ENCODE measurements at regions not wholly inside any gene's neighbourhood (a gene's known extent, or its start where the extent isn't known, plus 50 kb on each side); places are given as distances from the start of the nearest gene placed in this dataset.

DNA sequence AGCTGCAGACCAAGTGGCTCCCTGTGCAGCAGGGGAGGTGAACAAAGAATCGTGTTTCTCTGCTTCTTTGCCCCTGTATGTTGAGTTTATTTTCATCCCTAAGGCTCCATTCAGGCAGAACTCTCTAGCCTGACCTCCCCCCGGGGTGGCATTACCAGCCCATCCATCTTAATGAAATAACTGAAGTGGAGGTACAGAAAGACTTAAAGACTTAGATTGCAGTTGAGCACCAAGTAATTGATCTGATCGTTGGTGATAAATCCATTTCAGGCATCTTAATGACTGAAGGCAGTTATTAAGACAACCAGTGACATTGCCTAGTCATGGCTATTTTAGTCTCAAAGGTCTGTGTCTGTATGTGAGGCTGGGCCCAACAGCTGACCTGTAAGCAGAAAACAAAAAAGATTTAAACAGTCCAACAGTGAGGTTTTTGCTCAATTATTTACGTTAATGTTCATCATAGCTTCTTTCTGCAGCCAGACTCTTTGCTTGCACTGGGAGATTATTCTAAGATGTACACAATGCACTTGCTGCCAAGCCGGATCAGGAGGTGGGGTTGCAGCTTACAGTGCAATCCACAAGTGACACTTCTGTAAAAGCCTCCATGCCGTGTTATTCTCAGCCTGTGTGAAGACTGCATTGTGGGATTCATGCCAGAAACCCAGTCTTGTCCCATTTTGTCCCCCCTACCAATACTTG, 363.0 kb upstream of the DUSP10 start:
- no peak overlapping the region for H3K27ac ChIP-seq (ENCODE audit: low read depth, low read length)
- WGBS, 3 donors: 43 to 67% (median 59%) methylated on average over 6 of the region's 6 CpGs

DNA sequence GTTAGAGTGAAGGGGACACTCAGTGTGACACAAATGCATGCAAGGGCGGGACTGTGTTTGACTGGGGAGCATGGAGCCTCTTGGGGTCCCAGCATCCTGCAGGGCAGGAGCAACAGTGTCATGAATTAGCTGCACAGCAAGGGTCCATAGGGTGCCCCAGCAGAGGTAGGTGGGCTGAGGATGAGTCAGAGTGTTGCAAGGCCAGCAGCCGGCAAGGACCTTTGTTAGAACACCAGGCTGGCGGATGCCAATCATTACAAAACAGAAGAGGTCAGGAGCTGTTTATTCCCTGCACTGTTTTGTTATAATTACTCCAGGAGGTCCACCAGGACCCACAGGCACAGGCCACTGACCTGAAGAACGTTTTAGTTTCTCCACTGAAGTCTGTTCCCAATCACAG, 362.2 kb upstream of the DUSP10 start:
- H3K27ac ChIP-seq (ENCODE audit: low read depth, low read length): no peak overlapping the region
- WGBS, 3 donors: 74 to 78% (median 77%) methylated on average over 4 of the region's 4 CpGs

DNA sequence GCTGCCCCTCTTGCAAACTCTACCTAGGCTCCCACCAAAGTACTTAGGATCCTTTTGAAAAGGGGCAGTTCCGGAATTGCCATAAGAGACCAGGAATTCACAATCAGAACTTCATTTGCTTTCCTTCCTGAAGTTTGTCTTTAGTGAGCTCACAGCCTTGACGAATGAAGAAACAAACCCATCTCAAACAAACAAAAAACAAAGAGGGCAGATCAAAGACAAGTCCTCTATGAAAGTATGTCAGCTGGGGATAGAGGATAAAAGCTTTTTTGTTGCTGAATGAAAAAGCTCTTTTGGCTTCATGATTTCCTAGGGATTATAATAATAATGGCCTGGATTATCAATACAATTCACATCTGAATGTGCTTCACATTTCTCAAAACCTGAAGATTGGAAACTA, 357.9 kb upstream of the DUSP10 start:
- WGBS, 3 donors: 61 to 75% (median 62%) methylated on average over 2 of the region's 2 CpGs
- no peak overlapping the region for H3K27ac ChIP-seq (ENCODE audit: low read depth, low read length)

DNA sequence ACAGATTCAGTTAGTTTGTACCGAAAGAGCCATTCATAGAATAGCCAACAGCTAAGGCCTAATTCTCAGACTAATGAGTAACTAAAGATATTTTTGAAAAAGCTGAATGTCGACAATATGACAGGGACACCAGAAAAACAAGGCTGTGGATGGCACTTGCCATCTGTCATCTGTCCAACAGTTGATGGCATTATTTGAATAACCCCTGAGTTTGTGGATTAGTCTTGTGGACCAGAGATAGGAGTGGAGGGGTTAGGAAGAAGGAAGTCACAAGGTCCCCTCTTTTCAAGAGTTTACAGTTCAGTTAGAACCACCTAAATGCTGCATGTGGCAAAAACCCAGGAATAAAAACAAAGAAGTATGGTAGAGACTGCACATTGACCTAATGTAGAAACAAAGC, 356.5 kb upstream of the DUSP10 start:
- 20 to 64% (median 58%) methylated on average over 2 of the region's 2 CpGs for WGBS, 3 donors
- H3K27ac ChIP-seq (ENCODE audit: low read depth, low read length): no peak overlapping the region

DNA sequence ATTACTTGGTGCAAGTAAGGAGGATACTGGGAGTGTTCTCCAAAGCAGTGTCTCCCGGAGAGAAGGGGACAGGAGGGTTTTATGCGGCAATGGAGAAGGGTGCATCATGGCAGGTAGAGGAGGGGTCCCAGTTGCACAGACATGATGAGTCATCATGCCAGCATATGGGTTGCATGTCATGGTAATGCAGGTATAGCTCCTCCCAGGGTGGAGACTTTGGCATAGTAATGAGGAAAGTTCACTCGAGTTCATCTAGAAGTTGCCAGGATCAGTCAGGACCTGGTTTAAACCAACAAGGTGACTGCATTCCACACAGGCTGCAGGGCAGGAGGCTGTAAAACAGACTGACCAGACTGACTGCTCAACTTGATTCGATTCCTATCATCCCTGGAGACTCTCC, 355.7 kb upstream of the DUSP10 start:
- 60 to 90% (median 81%) methylated on average over 4 of the region's 4 CpGs for WGBS, 3 donors
- no peak overlapping the region for H3K27ac ChIP-seq (ENCODE audit: low read depth, low read length)

DNA sequence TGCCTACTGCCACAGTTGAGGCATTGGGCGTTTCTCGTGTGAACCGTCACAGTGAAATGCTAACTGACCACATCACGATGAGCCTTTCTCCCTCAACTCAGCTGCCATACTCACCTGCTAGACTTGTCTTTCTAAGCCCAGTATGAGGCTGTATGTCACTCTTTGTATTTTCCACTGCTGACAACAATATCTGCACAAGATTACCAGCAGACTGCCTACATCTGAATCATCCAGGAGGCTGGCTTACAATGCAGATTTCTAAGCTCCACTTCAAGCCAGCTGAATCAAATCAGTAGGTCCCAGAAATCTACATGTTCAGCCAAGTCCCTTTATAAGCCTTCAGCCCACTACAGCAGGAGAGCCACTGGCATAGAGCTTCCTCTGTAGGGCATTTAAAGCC, 355.0 kb upstream of the DUSP10 start:
- WGBS, 3 donors: 65 to 82% (median 81%) methylated on average over 4 of the region's 4 CpGs

DNA sequence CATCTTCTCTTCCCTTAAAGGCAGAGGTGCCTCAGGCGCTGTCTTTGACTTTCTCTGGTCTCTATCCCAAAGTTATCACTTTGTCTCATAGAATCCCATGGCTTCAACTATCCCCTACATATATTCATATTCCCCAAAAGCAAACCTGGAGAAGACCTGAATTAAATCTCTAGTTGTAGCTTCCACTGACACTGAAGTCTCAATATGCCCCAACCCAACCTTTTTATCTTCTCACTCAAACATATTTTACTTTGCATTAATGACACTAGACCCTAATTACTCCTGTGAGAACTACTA, 354.5 kb upstream of the DUSP10 start:
- 95 to 100% (median 100%) methylated on average over 1 of the region's 1 CpG for WGBS, 3 donors
- no peak overlapping the region for H3K27ac ChIP-seq (ENCODE audit: low read depth, low read length)

More for the DNA sequence above, 355.0 kb upstream of the DUSP10 start:
- no peak overlapping the region for H3K27ac ChIP-seq (ENCODE audit: low read depth, low read length)

DNA sequence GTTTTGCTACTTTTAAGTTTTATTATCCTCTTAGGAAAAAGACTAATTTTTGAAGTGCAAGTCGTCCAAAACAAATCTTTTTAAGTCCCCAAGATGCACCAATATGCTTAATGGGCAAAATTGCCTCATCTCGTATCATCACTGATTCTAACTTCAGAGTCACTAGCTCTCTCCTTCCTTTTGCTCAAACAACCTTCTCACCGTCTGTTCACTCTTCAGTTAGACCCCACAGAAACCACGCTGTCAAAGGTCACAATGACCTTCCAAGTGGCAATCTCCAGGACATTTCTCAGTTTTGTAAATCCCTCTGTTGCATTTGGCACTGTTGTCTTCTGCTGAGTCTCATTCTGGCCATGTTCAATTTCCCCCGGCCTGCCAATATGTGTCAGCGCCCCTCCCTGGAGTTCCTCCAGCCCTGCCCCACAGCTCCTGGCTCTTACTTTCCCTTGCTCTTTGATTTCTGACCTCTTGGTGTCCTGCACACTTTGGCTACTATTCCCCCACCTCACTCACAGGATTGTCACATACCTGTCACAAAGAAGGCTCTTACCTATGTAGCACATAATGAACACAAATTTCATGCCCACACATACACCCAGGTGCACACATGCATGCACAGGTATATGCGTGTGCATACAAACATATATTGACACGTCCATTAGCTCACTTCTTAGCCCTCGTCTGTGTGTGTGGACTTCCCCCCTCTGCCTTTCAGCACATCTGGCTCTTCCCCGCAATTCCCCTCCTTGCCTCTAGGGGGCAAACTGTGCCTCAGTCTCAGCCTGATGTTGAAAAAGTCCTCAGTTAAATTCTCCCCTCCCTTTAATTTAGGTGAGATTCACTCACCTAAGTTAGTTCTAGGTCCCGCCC, 354.0 kb upstream of the DUSP10 start:
- 50 to 60% (median 50%) methylated on average over 11 of the region's 11 CpGs for WGBS, 3 donors
- H3K27ac ChIP-seq (ENCODE audit: low read depth, low read length): no peak overlapping the region

DNA sequence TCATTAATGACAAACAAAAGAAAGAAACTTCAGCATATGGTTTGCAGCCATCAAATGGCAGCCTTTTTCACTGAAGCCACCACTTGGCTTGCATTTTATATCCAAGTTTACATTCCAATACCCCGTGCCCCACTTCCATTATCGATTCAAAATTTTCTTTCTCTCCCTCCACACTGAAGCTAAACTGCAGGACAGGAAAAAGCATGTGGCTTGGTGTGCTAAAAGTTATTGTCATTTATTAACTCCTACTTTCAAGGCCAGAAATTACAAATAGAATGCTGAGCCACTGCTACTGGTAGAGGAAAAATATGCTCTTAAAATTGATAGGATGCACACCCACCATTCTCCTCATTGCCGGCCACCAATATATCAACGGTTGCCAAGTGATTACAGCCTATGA, 351.6 kb upstream of the DUSP10 start:
- 25 to 84% (median 76%) methylated on average over 4 of the region's 4 CpGs for WGBS, 3 donors
- no peak overlapping the region for H3K27ac ChIP-seq (ENCODE audit: low read depth, low read length)

DNA sequence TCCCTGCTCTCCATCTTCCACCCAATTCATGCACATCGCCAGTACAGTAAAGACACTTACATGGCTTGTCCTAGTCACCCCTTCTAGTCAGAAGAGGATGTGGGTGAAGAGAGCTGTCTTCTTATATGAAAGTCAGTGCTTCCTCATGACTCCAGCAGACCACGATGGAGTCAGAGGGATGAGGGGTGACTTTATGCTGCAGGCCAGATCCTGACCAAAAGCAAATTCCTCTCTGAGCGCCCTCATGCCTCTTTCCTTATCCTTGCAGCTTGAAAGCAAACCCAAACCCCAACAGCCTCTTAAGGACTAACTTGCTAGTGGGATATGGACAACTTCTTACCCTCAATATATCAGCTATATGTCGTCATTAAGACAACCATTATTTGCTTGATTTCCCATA, 348.2 kb upstream of the DUSP10 start:
- 79 to 82% (median 80%) methylated on average over 4 of the region's 4 CpGs for WGBS, 3 donors

DNA sequence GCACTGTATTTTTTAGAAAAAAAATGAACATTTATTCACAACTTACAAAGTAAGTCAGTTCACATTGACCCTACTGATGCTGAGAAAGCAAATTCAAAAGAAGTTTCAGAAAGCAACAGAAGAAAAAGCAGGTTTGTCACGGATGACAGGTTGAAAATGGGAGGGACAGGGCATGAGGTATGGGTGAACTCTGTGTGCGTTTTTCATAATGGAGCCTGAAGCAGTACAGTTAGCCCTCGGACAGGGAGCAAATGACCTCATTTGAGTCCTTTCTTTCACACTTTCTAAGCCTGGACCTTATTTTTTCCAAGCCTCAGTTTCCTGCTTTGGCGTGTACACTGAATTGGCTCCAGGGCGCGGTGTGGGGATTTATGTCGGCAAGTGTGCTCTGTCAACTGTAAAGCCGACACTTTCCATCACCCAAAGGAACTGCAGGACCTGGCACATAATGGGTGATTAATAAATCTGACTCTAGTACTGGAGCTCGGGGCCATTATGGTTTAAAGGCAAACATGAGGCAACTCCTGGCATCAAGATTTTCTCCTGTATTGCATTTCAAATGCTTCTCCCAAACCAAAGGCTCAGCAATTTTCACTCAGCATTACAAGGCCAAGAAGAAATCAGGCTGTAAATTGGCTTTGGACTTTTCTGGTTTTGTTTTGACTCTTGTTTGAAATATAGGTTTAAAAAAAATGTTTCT, 345.5 kb upstream of the DUSP10 start:
- H3K27ac ChIP-seq (ENCODE audit: low read depth, low read length): no peak overlapping the region
- WGBS, 3 donors: 65 to 86% (median 68%) methylated on average over 9 of the region's 9 CpGs

More for the DNA sequence above, 348.2 kb upstream of the DUSP10 start:
- H3K27ac ChIP-seq (ENCODE audit: low read depth, low read length): no peak overlapping the region

DNA sequence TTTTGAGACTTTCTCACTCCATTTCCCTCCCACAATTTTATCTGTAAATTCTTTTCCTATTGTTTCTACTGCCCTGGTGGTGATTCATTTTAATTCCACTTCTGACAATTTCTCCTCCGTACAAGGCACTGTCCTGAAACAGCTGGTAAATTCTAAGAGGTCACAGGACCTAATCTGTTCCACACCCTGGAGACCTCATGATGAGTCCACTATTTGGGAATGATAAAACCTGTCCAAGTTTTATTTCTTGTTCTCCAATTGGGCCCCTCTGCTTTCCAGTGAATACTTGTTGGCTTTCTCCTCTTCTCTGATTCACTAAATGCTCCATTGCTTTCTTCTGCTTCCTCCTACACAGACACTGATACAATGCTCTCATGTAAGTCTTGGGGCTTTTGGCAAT, 343.1 kb upstream of the DUSP10 start:
- 51 to 62% (median 56%) methylated on average over 1 of the region's 1 CpG for WGBS, 3 donors
- H3K27ac ChIP-seq (ENCODE audit: low read depth, low read length): no peak overlapping the region

DNA sequence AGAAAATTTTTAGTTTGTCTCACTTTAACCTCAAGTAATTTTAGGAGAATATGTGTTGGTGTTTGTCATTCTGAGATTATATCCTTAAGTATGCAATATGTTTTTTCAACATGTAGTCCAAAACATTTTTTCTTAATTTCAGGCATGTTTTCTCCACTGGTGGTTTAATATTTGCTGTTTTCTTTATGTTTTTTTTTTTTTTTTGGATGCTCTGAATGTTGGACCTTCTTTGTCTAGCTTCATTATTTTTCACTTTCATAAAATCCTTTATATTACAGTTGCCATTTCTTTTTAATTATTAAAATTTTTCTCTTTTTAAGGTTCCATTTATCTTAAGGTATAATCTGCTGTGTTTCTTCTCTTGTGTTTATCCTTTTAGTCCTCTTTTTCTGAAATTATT, 342.2 kb upstream of the DUSP10 start:
- no peak overlapping the region for H3K27ac ChIP-seq (ENCODE audit: low read depth, low read length)

DNA sequence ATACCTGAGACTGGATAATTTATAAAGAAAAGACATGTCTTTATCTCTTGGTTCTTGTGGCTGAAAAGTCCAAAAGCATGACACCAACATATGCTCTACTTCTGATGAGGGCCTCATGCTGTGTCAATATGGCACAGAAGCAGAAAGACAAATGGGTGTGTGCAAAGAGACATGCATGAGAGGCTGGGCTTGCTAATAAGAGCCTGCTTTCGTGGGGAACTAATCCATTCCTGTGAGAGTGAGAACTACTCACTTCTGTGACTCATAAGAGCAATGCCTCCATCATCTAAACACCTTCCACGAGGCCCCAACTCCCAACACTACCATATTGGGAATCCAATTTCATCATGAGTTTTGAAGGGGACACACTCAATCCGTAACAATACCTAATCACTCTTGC, 340.0 kb upstream of the DUSP10 start:
- 83% methylated on average over 3 of the region's 3 CpGs for WGBS, 3 donors
- H3K27ac ChIP-seq (ENCODE audit: low read depth, low read length): no peak overlapping the region

DNA sequence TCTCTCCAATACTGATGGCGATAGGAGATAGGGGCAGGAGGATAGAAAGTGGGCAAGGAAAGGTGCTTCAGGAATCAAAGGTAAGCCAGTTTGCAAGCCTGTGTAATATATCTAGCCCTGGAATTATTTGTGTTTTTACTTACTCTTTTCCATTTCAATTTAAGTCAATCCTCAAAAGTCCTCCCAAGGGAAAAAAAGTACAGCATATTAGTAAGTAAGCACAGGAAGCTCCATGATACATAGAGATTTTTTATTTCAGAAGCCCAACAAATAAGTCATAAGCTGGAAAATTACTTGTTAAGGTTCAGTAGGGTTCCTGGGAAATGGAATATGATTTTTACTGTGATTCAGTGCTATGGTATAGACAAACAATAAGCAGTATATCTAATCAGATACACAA, 337.7 kb upstream of the DUSP10 start:
- H3K27ac ChIP-seq (ENCODE audit: low read depth, low read length): no peak overlapping the region
- WGBS, 3 donors: 61 to 84% (median 75%) methylated on average over 1 of the region's 1 CpG

DNA sequence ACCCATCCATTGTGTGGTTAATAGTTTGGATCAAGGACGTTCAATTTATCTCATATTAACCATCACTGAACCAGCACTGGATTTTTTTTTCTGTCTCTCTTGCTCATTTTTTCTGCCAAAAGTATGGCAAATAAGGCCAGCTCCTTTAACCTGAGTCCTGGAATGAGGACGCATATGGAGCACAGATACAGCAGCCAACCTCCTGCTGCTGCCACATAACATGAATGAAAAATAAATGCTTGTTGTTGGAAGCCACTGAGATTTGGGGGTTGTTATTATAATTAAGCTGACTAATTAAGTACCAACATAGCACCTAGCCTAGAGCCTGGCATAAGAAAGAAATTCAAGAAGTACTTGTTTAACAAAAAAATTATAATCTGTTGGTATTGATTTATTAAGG, 335.3 kb upstream of the DUSP10 start:
- 68 to 81% (median 81%) methylated on average over 2 of the region's 2 CpGs for WGBS, 3 donors

DNA sequence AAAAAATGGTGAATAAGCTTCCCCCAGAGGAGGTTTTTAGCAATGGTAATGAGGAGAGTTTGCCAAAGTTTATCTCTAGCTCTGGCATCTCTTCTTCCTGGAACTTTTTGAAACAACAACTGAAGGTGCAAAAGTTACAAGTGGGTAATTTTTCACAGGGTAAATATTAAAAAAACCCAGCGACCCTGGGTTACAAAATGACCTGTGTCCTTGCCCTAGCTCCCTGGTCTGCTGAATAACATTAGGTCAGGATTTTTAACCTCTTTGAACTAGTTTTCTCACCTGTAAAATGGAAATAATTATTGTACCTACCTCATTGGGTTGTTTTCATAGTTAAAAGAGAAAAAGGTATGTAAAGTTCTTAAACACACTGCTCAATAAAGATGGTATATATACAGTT, 332.4 kb upstream of the DUSP10 start:
- H3K27ac ChIP-seq (ENCODE audit: low read depth, low read length): no peak overlapping the region
- 46 to 72% (median 68%) methylated on average over 1 of the region's 1 CpG for WGBS, 3 donors

More for the DNA sequence above, 335.3 kb upstream of the DUSP10 start:
- no peak overlapping the region for H3K27ac ChIP-seq (ENCODE audit: low read depth, low read length)

DNA sequence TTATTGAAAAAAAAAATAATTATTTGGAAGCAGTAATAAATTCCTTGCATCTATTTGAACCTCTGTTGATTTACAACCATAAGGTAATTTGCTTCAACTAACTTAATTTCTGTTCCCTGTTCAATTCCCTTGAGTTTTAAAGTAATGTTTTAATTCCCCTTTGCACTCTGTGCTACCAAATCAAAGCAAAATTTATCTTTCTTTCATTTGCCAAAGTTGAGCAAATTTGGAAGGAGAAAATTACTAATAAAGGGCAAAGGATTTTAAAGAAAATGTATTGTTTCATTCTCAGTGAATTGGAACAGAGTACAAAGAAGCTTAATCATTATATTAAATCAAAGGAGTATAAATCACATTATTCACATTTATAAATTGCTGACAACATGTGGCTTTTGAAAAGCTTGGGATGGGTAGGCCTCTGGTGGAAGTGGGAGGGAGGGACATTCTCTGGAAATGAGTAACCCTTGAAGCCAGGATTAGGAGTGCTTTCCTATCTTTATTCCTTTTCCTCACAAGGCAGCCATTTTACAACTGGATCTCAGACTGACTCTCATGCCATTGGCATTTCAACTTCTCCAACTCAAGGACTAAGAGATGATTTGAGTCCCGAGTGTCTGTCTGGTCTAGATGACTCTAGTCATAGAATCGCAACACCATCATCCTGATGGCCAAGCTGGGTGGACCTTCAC, 331.6 kb upstream of the DUSP10 start:
- WGBS, 3 donors: 75 to 94% (median 82%) methylated on average over 2 of the region's 2 CpGs
- no peak overlapping the region for H3K27ac ChIP-seq (ENCODE audit: low read depth, low read length)

DNA sequence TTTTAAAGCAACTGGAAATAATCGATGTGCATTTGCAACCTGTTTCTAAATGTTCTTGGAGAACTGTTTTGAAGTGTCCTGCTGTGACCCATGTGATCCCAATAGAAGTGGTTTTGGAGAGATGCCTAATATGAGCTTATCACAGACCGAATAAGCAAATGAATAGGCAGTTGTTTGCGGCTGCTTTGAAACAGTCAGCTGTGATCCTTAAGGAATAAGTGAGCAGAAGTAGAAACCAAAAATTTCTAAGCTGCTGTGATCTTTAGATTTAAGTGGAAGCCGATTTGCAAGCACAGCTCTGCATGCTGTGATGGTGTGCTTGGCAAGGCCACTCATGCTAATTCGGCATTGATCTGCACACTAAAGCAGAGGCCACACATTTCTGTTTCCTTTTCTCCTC, 329.5 kb upstream of the DUSP10 start:
- 18 to 61% (median 38%) methylated on average over 5 of the region's 5 CpGs for WGBS, 3 donors
- no peak overlapping the region for H3K27ac ChIP-seq (ENCODE audit: low read depth, low read length)

Measured in adipose tissue (tissue), 3 donors.